ENCODE measurements at regions not wholly inside any gene's neighbourhood (a gene's known extent, or its start where the extent isn't known, plus 50 kb on each side); places are given as distances from the start of the nearest gene placed in this dataset.
"Not testable (repeated sequence)": the region's sequence is repeated elsewhere in the genome, so short reads cannot be mapped to it uniquely, and the experiment has no call there.

DNA sequence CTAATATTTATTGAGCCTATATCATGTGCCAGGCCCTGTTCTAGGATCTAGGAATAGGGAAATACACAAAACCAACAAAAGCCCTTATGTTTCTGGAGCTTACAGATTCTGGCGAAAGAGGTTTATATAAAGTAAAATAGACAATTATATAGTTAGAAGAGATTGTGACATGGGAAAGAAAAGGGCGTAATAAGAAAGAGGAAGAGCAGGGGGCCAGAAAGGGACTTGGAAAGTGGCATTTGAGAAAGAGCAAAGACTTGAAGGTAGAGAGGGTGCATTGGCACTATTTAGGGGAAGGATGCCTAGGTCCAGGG lies 322.5 kb upstream of the FAM78B start:
- TF ChIP-seq, protein P1, sequence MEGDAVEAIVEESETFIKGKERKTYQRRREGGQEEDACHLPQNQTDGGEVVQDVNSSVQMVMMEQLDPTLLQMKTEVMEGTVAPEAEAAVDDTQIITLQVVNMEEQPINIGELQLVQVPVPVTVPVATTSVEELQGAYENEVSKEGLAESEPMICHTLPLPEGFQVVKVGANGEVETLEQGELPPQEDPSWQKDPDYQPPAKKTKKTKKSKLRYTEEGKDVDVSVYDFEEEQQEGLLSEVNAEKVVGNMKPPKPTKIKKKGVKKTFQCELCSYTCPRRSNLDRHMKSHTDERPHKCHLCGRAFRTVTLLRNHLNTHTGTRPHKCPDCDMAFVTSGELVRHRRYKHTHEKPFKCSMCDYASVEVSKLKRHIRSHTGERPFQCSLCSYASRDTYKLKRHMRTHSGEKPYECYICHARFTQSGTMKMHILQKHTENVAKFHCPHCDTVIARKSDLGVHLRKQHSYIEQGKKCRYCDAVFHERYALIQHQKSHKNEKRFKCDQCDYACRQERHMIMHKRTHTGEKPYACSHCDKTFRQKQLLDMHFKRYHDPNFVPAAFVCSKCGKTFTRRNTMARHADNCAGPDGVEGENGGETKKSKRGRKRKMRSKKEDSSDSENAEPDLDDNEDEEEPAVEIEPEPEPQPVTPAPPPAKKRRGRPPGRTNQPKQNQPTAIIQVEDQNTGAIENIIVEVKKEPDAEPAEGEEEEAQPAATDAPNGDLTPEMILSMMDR (IDR thresholded peaks at IDR 0.05; ENCODE audit: insufficient read depth, low read depth, low read length) = no peak
- Histone ChIP-seq H3K4me3 (ENCODE audit: low read depth, low read length) (no peak overlapping the region), H3K36me3 (ENCODE audit: control insufficient read depth, insufficient read depth, low read length) (no peaks in the 10 kb centered on the region), H3K27me3 (ENCODE audit: control insufficient read depth, insufficient read depth, low read length) (no peaks in the 10 kb centered on the region)
- no peak for DNase-seq (ENCODE audit: low read depth)
- ChIA-PET CTCF (interaction anchor here (0.9 to 1.9 kb wide), 3 partner anchors 8 to 569 kb away, joined by 3 to 14 read pairs (median 6); no protein-coding TSS in a partner anchor), POLR2A (no interaction called here)

DNA sequence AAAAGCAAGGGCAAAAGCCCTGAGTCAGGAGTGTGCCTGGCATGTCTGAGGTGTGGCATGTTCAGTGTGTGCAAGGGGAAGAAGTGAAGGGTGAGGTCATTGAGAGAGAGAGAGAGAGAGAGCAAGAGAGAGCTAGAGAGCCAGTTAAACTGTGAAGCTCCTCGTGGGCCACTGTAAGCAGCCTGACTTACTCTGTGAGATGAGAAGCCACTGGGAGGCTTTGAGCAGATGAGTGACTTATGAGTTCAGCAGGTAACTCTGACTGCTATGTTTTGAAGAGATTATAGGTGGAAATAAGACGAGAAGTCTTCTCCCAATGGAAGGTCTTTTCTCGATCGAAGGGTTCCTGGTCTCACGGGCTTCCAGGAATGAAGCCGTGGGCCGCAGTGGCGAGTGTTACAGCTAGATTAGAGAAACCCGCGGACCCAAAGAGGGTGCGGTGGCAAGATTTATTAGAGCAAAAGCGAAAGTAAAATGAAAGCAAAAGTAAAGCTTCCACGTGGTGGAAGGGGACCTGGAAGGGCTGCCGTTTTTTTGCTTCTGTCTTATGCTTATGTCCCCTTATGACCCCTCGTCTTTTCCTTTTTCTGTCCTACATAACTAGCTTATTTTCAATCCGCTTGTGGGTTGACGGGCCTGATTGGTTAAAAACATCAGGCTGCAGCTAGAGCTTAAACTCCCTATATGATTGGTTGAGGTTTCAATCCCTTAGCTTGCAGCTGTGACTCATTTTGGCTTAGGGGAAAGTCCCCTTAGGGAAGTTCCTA lies 323.1 kb upstream of the FAM78B start:
- H3K36me3 ChIP-seq (ENCODE audit: control insufficient read depth, insufficient read depth, low read length) = no peaks in the 10 kb centered on the region
- no peaks in the 10 kb centered on the region for H3K27me3 ChIP-seq (ENCODE audit: control insufficient read depth, insufficient read depth, low read length)
- no peak for DNase-seq (ENCODE audit: low read depth)
- TF ChIP-seq, protein P1 (IDR thresholded peaks at IDR 0.05; ENCODE audit: insufficient read depth, low read depth, low read length) = no peak
- H3K4me3 ChIP-seq (ENCODE audit: low read depth, low read length) = no peak overlapping the region
- ChIA-PET POLR2A (no interaction called here), CTCF (interaction anchor here (0.9 to 1.9 kb wide), 3 partner anchors 9 to 569 kb away, joined by 3 to 14 read pairs (median 6); no protein-coding TSS in a partner anchor)

DNA sequence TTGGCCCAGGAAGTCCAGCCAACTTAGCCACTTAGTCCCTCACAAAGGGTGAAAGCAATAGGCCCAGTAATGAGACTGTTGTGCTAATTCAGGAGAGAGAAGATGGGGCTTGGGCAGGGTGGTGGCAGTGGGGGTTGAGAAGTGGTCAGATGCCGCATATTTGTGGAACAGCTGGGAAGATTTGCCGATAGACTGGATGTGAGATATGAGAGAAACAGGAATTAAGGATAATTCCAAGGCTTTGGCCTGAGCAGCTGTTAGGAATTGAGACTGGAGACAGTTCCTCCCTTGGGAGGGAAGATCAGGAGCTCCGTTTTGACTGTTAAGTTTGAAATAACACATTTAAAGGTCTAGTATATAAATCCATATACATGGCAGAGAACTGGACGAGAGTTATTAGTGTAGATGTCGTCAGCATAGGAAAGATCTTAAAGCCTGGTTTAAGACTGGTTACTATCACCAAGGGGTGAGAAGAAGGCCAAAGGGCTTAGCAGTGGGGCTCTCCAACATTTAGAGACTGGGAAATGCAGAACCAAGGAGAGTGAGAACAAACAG lies 323.7 kb upstream of the FAM78B start:
- Histone ChIP-seq H3K4me3 (ENCODE audit: low read depth, low read length) (no peak overlapping the region), H3K36me3 (ENCODE audit: control insufficient read depth, insufficient read depth, low read length) (no peaks in the 10 kb centered on the region), H3K27me3 (ENCODE audit: control insufficient read depth, insufficient read depth, low read length) (no peaks in the 10 kb centered on the region)
- ChIA-PET CTCF (interaction anchor here (1.2 to 1.9 kb wide), 2 partner anchors 9 to 12 kb away, joined by 6 to 14 read pairs; no protein-coding TSS in a partner anchor), POLR2A (no interaction called here)
- no peak for DNase-seq (ENCODE audit: low read depth)
- TF ChIP-seq, protein P1 (IDR thresholded peaks at IDR 0.05; ENCODE audit: insufficient read depth, low read depth, low read length) = no peak

DNA sequence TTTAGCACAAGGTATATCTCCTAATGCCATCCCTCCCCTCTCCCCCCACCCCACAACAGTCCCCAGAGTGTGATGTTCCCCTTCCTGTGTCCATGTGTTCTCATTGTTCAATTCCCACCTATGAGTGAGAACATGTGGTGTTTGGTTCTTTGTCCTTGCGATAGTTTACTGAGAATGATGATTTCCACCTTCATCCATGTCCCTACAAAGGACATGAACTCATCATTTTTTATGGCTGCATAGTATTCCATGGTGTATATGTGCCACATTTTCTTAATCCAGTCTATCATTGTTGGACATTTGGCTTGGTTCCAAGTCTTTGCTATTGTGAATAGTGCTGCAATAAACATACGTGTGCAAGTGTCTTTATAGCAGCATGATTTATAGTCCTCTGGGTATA lies 327.0 kb upstream of the FAM78B start:
- DNase-seq (ENCODE audit: low read depth); H3K27me3 ChIP-seq (ENCODE audit: control insufficient read depth, insufficient read depth, low read length); CTCF ChIA-PET; H3K4me3 ChIP-seq (ENCODE audit: low read depth, low read length); POLR2A ChIA-PET; H3K36me3 ChIP-seq (ENCODE audit: control insufficient read depth, insufficient read depth, low read length): not testable (repeated sequence)

DNA sequence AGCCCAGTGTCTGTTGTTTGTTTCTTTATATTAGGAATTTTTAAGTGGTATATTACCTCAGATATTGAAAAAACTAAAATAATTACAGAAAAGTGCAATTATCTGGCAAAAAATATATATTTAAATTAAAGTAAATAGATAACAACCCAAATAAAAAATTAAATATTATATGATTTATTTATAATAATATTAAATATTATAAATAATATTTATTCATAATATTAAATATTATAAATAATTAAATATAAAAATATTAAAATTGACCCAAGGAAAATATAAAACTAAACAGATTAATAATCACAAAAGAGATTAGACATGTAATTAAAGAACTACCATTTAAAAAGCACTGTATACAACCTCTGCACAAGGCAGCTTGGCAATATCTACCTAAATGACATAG lies 331.9 kb upstream of the POGK start:
- ChIA-PET CTCF (no interaction called here), POLR2A (no interaction called here)
- TF ChIP-seq, protein P1 (IDR thresholded peaks at IDR 0.05; ENCODE audit: insufficient read depth, low read depth, low read length) = no peak
- no peak for DNase-seq (ENCODE audit: low read depth)
- H3K27me3 ChIP-seq (ENCODE audit: control insufficient read depth, insufficient read depth, low read length) = no peaks in the 10 kb centered on the region
- no peak overlapping the region for H3K4me3 ChIP-seq (ENCODE audit: low read depth, low read length)
- no peaks in the 10 kb centered on the region for H3K36me3 ChIP-seq (ENCODE audit: control insufficient read depth, insufficient read depth, low read length)

DNA sequence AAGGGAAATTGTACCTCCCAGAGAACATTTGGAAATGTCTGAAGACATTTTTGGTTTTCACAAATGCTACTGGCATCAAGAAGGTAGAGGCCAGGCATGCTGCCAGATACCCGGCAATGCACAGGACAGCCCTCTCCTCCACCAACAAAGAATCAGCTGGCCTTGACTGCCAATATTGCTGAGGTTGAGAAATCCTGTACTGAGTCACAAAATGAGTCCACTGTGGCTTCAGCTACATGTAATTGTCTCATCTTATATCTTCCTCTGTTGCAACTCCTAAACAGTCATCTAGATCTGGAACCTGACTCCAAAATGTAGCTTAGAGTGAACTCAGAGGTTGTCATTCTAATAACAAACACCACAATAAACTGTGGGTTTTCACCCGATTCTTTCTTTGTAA lies 327.5 kb upstream of the POGK start:
- Histone ChIP-seq H3K36me3 (ENCODE audit: control insufficient read depth, insufficient read depth, low read length) (no peaks in the 10 kb centered on the region), H3K27me3 (ENCODE audit: control insufficient read depth, insufficient read depth, low read length) (no peaks in the 10 kb centered on the region), H3K4me3 (ENCODE audit: low read depth, low read length) (no peak overlapping the region)
- DNase-seq (ENCODE audit: low read depth) = no peak
- TF ChIP-seq, protein P1 (IDR thresholded peaks at IDR 0.05; ENCODE audit: insufficient read depth, low read depth, low read length) = no peak
- POLR2A ChIA-PET = no interaction called here
- CTCF ChIA-PET = no interaction called here
